PC-9 (cell line): ENCODE measurements at regions not wholly inside any gene's neighbourhood (a gene's known extent, or its start where the extent isn't known, plus 50 kb on each side); places are given as distances from the start of the nearest gene placed in this dataset.

Experiments
- CTCF ChIP-seq: fragments of 200-600 bp; sonication (generic); conservative IDR thresholded peaks from 2 replicates; pipeline ENCODE4 v1.6.1; 2017; ENCODE audit warnings: mixed run types, antibody characterized with exemption, mild to moderate bottlenecking, moderate library complexity
- EZH2 ChIP-seq: fragments of 200-600 bp; sonication (generic); IDR thresholded peaks from 2 replicates; pipeline ENCODE4 v1.8.0; 2017; ENCODE audit warnings: antibody characterized with exemption, low read depth

- no peak for TF ChIP-seq EZH2
- no peak for TF ChIP-seq CTCF
Measured at GRCh38 chr5:109584986-109585599, 104.6 kb upstream of the MAN2A1 start.
